ENCODE measurements at regions not wholly inside any gene's neighbourhood (a gene's known extent, or its start where the extent isn't known, plus 50 kb on each side); places are given as distances from the start of the nearest gene placed in this dataset.

DNA sequence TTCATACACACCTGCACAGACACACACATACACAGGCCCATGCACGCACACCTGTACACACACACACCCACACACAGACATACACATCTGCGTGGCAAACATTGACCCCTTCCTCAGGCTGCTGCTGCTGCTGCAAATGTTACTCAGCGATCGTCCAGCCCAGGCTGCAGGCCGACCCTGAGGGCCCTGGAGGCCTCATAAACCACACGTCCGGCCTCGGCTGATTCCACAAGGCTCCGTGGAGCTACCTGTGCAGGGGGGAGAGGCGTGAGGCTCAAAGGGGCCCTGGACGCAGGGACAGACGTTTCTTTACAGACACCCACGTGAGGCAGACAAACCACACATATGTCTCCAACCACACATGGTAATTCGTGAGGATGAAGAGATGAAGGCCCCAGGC, 53.9 kb upstream of the PPP2R3B start:
- Histone ChIP-seq H3F3A (ENCODE audit: low read depth) (peaks cover 21% of the 10 kb centered on the region), H4K20me1 (ENCODE audit: low read depth) (no peaks in the 10 kb centered on the region), H2AFZ (replicated peaks) (no peak overlapping the region), H3K4me3 (no peak overlapping the region), H3K36me3 (no peaks in the 10 kb centered on the region), H3K79me2 (ENCODE audit: low read depth) (no peaks in the 10 kb centered on the region), H3K27ac (no peak overlapping the region), H3K27me3 (peaks cover 25% of the 10 kb centered on the region), H3K4me1 (peaks cover under 1% of the 10 kb centered on the region), H3K9me3 (ENCODE audit: low read depth) (no peaks in the 10 kb centered on the region), H3K4me2 (no peak overlapping the region), H3K9ac (no peak overlapping the region)
- Mint-ChIP-seq H3K36me3 (peaks cover 2% of the 10 kb centered on the region), H3K9me3 (peaks cover 16% of the 10 kb centered on the region), H3K27ac (peak overlapping the region; percentile 4), H3K27me3 (ENCODE audit: insufficient read depth, low read depth) (peaks cover 30% of the 10 kb centered on the region), H3K4me3 (peak overlapping the region; percentile 1), H3K4me1 (peaks cover 12% of the 10 kb centered on the region)
- no peak for DNase-seq (ENCODE audit: low spot score)
- no peak for TF ChIP-seq EZH2phosphoT487 (IDR thresholded peaks at IDR 0.05)

DNA sequence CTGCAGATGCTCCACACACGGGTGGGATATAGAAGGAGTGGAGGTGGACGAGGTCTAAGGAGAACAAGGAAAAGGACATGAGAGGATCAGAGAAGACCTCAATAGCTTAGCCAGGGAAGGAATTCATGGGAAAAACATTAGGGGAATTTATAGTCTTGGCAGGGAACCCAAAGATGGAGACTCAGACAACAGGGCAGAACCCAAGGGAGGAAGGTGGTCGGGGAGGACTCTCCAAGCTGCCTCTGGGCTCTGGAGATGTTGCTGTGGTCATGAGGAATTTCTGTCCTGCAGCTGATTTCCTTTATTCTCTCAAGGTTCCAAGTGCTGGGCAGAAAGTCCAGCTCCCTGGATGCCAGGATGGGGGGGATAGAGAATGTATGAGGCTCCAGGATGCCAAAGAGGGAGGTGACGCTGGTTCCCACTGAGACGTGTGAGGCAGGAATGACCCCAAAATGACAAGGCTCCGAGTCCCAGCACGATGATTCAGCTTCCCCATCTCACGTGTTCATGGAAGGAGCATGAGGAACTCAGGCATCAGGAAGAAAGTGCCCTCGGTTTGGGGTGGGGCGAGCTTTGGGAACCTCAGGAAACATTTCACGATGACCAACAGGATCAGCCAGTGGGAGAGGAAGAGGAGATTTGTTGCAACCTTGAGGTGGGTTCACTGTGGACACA, 57.0 kb upstream of the PPP2R3B start:
- H3K9ac ChIP-seq = no peak overlapping the region
- no peak overlapping the region for H3K27ac ChIP-seq
- peaks cover 15% of the 10 kb centered on the region for H3F3A ChIP-seq (ENCODE audit: low read depth)
- H3K27me3 Mint-ChIP-seq (ENCODE audit: insufficient read depth, low read depth) = peaks cover 21% of the 10 kb centered on the region
- H3K4me2 ChIP-seq = no peak overlapping the region
- H2AFZ ChIP-seq (replicated peaks) = no peak overlapping the region
- H3K36me3 Mint-ChIP-seq = peaks cover 2% of the 10 kb centered on the region
- H3K4me1 ChIP-seq = peaks cover 6% of the 10 kb centered on the region
- peaks cover 17% of the 10 kb centered on the region for H3K4me1 Mint-ChIP-seq
- no peaks in the 10 kb centered on the region for H3K79me2 ChIP-seq (ENCODE audit: low read depth)
- H3K4me3 ChIP-seq = no peak overlapping the region
- TF ChIP-seq EZH2phosphoT487 (IDR thresholded peaks at IDR 0.05) (no peak), CTCF (IDR thresholded peaks at IDR 0.05) (no peak), EZH2 (IDR thresholded peaks at IDR 0.05) (no peak)
- H3K27ac Mint-ChIP-seq = peak overlapping the region; percentile 12
- H3K9me3 Mint-ChIP-seq = peaks cover 16% of the 10 kb centered on the region
- DNase-seq (ENCODE audit: low spot score) = no peak
- no peaks in the 10 kb centered on the region for H3K9me3 ChIP-seq (ENCODE audit: low read depth)
- peaks cover 43% of the 10 kb centered on the region for H3K27me3 ChIP-seq
- H3K36me3 ChIP-seq = no peaks in the 10 kb centered on the region
- no peaks in the 10 kb centered on the region for H4K20me1 ChIP-seq (ENCODE audit: low read depth)
- no peak overlapping the region for H3K4me3 Mint-ChIP-seq

- H3K4me3 ChIP-seq = no peak overlapping the region
- no peak overlapping the region for H3K27ac ChIP-seq
- H3K27me3 Mint-ChIP-seq (ENCODE audit: insufficient read depth, low read depth) = peaks cover 21% of the 10 kb centered on the region
- no peak overlapping the region for H3K27ac Mint-ChIP-seq
- H3F3A ChIP-seq (ENCODE audit: low read depth) = peaks cover 15% of the 10 kb centered on the region
- no peak for DNase-seq (ENCODE audit: low spot score)
- H3K4me3 Mint-ChIP-seq = no peak overlapping the region
- no peak overlapping the region for H3K4me2 ChIP-seq
- no peaks in the 10 kb centered on the region for H3K9me3 ChIP-seq (ENCODE audit: low read depth)
- no peaks in the 10 kb centered on the region for H3K36me3 ChIP-seq
- TF ChIP-seq EZH2 (IDR thresholded peaks at IDR 0.05) = no peak
- TF ChIP-seq CTCF (IDR thresholded peaks at IDR 0.05) = no peak
- TF ChIP-seq EZH2phosphoT487 (IDR thresholded peaks at IDR 0.05) = no peak
- H4K20me1 ChIP-seq (ENCODE audit: low read depth) = no peaks in the 10 kb centered on the region
- H3K4me1 Mint-ChIP-seq = peaks cover 20% of the 10 kb centered on the region
- peaks cover 6% of the 10 kb centered on the region for H3K4me1 ChIP-seq
- peaks cover 16% of the 10 kb centered on the region for H3K9me3 Mint-ChIP-seq
- peaks cover 2% of the 10 kb centered on the region for H3K36me3 Mint-ChIP-seq
- H3K27me3 ChIP-seq = peaks cover 43% of the 10 kb centered on the region
- no peak overlapping the region for H3K9ac ChIP-seq
- no peaks in the 10 kb centered on the region for H3K79me2 ChIP-seq (ENCODE audit: low read depth)
- no peak overlapping the region for H2AFZ ChIP-seq (replicated peaks)
Measured at GRCh38 chrX:444305-444704, 57.6 kb upstream of the PPP2R3B start.

DNA sequence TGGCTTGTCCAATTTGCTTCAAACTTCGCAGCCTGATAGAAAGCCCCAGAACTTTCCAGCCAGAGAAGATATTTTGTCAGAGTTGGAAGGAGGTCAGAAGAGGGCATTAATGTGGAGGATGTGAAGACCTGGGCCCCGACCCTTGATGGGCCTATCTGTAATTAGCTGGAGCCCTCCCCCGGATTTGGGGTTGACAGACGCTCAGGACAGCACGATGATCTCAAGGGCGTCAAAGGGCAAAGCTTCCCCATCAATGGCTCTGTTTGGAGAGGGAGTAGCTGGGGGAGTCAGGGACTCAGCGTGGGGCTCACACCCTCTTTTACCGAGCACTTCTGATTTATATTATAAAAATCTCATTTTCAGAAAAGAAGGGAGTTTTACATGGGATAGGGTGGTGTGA, 59.0 kb upstream of the PPP2R3B start:
- Mint-ChIP-seq H3K4me1 (peaks cover 20% of the 10 kb centered on the region), H3K36me3 (peaks cover 2% of the 10 kb centered on the region), H3K27ac (no peak overlapping the region), H3K27me3 (ENCODE audit: insufficient read depth, low read depth) (peaks cover 10% of the 10 kb centered on the region), H3K4me3 (peak overlapping the region; percentile 27), H3K9me3 (peaks cover 13% of the 10 kb centered on the region)
- Histone ChIP-seq H3K4me1 (peaks cover 6% of the 10 kb centered on the region), H3K4me2 (peak overlapping the region; percentile 65), H3F3A (ENCODE audit: low read depth) (peaks cover 9% of the 10 kb centered on the region), H3K4me3 (no peak overlapping the region), H2AFZ (replicated peaks) (no peak overlapping the region), H3K79me2 (ENCODE audit: low read depth) (no peaks in the 10 kb centered on the region), H3K27me3 (peaks cover 43% of the 10 kb centered on the region), H4K20me1 (ENCODE audit: low read depth) (no peaks in the 10 kb centered on the region), H3K9me3 (ENCODE audit: low read depth) (no peaks in the 10 kb centered on the region), H3K27ac (no peak overlapping the region), H3K36me3 (no peaks in the 10 kb centered on the region), H3K9ac (no peak overlapping the region)
- TF ChIP-seq EZH2phosphoT487 (IDR thresholded peaks at IDR 0.05) (no peak), CTCF (IDR thresholded peaks at IDR 0.05) (no peak), EZH2 (IDR thresholded peaks at IDR 0.05) (no peak)
- DNase-seq (ENCODE audit: low spot score) = no peak

Measured in neural progenitor cell (in vitro differentiated cells).